ENCODE measurements at regions not wholly inside any gene's neighbourhood (a gene's known extent, or its start where the extent isn't known, plus 50 kb on each side); places are given as distances from the start of the nearest gene placed in this dataset.
"Not testable (repeated sequence)": the region's sequence is repeated elsewhere in the genome, so short reads cannot be mapped to it uniquely, and the experiment has no call there.

- H3K9me3 ChIP-seq, result no peaks in the 10 kb centered on the region
- no peak for DNase-seq
- 59 to 79% methylated on average over 2 of the region's 2 CpGs for WGBS, 2 donors
- no peaks in the 10 kb centered on the region for H3K27me3 ChIP-seq
- no peak for FAIRE-seq
- H3K27ac ChIP-seq, result no peak overlapping the region
- no peaks in the 10 kb centered on the region for H3K36me3 ChIP-seq
- no peak for ATAC-seq
- no peak overlapping the region for H3K4me3 ChIP-seq
- no peak for TF ChIP-seq CTCF (IDR thresholded peaks at IDR 0.05)
- intact Hi-C loops (cut with DNase I), result no loop called here
- H3K4me1 ChIP-seq, result no peaks in the 10 kb centered on the region
These were observed 792.8 kb upstream of the EYS start for GRCh38 chr6:66499851-66500250.

GRCh38 chr6:66496659-66497058, 789.6 kb upstream of the EYS start:
- no peak for TF ChIP-seq CTCF (IDR thresholded peaks at IDR 0.05)
- FAIRE-seq (no peak), DNase-seq (no peak), ATAC-seq (no peak)
- Histone ChIP-seq H3K4me1 (no peaks in the 10 kb centered on the region), H3K9me3 (no peaks in the 10 kb centered on the region), H3K36me3 (no peaks in the 10 kb centered on the region), H3K27ac (no peak overlapping the region), H3K27me3 (no peaks in the 10 kb centered on the region), H3K4me3 (no peak overlapping the region)
- 5 to 19% methylated on average over 2 of the region's 2 CpGs for WGBS, 2 donors
- intact Hi-C loops (cut with DNase I), result no loop called here

GRCh38 chr6:66494643-66495042, 787.6 kb upstream of the EYS start:
- ATAC-seq; FAIRE-seq; H3K4me1 ChIP-seq; H3K27ac ChIP-seq; intact Hi-C loops (cut with DNase I); DNase-seq; H3K27me3 ChIP-seq; H3K4me3 ChIP-seq; H3K9me3 ChIP-seq; H3K36me3 ChIP-seq: not testable (repeated sequence)
- WGBS, 2 donors, result 78 to 93% methylated on average over 2 of the region's 2 CpGs

- DNase-seq, result peak in 1 of 6 donors; percentile 22
- Histone ChIP-seq H3K27me3 (no peaks in the 10 kb centered on the region), H3K9me3 (no peaks in the 10 kb centered on the region), H3K36me3 (no peaks in the 10 kb centered on the region), H3K27ac (no peak overlapping the region), H3K4me1 (no peaks in the 10 kb centered on the region), H3K4me3 (no peak overlapping the region)
- intact Hi-C loops (cut with DNase I), result no loop called here
- WGBS, 2 donors, result 34 to 41% methylated on average over 9 of the region's 9 CpGs
- no peak for TF ChIP-seq CTCF (IDR thresholded peaks at IDR 0.05)
- no peak for FAIRE-seq
- ATAC-seq, result no peak
These were observed 782.4 kb upstream of the EYS start for GRCh38 chr6:66489269-66489987.

- no peak for TF ChIP-seq CTCF (IDR thresholded peaks at IDR 0.05)
- H3K4me3 ChIP-seq, result no peak overlapping the region
- no peak for ATAC-seq
- no peaks in the 10 kb centered on the region for H3K4me1 ChIP-seq
- no peak for FAIRE-seq
- no peaks in the 10 kb centered on the region for H3K9me3 ChIP-seq
- no peak overlapping the region for H3K27ac ChIP-seq
- no peaks in the 10 kb centered on the region for H3K27me3 ChIP-seq
- peak in 1 of 6 donors; percentile 36 for DNase-seq
- H3K36me3 ChIP-seq, result no peaks in the 10 kb centered on the region
- intact Hi-C loops (cut with DNase I), result no loop called here
- WGBS, 2 donors, result 65 to 77% methylated on average over 8 of the region's 8 CpGs
These were observed 774.2 kb upstream of the EYS start for GRCh38 chr6:66481216-66481615.

All from pancreas (tissue), 10 donors.